Loucy (cell line): ENCODE measurements at regions not wholly inside any gene's neighbourhood (a gene's known extent, or its start where the extent isn't known, plus 50 kb on each side); places are given as distances from the start of the nearest gene placed in this dataset.

ENCODE experiments used
- CTCF ChIP-seq: fragments of 200-600 bp; sonication (generic); conservative IDR thresholded peaks from 2 replicates; pipeline ENCODE4 v1.5.1; 2014; ENCODE audit warnings: mild to moderate bottlenecking, antibody characterized with exemption, low read length
- EZH2phosphoT487 ChIP-seq: fragments of 200-600 bp; IDR thresholded peaks from 2 replicates; pipeline ENCODE4 v1.6.1; 2018; ENCODE audit warnings: antibody characterized with exemption, mild to moderate bottlenecking, moderate library complexity, borderline replicate concordance

GRCh38 chr14:76583805-76584204 lies 177.5 kb upstream of the VASH1 start:
- TF ChIP-seq CTCF (no peak), EZH2phosphoT487 (no peak)
